H1 (cell line): ENCODE measurements at regions not wholly inside any gene's neighbourhood (a gene's known extent, or its start where the extent isn't known, plus 50 kb on each side); places are given as distances from the start of the nearest gene placed in this dataset.

Experiments
- CTCF ChIA-PET: fragments of 300-600 bp; sonication (Branson Sonifier 250); formaldehyde crosslinking; loops from one replicate; lab custom pipeline; 2021; ENCODE audit not compliant: partially characterized antibody; lab: Charles Lee
- POLR2A ChIA-PET: fragments of 300-600 bp; sonication (Branson Sonifier 250); formaldehyde crosslinking; loops from one replicate; lab custom pipeline; 2021; ENCODE audit warnings: inconsistent platforms; ENCODE audit not compliant: partially characterized antibody; lab: Charles Lee
- DNase-seq, 2 experiments: peaks; one replicate each; pipeline versions ENCODE4 v3.0.0 to v3.0.0-alpha.2; 2010 to 2022; ENCODE audit warnings: low spot score in 2 of 2, low read depth in 1 of 2, mixed read lengths in 1 of 2
- FAIRE-seq: peaks from 2 replicates; lab custom pipeline; 2011; peaks lifted over from hg19 to GRCh38; lab: Jason Lieb, UNC
- H2AFZ ChIP-seq: 2 replicates; pipeline ENCODE4 v1.8.1; 2012; ENCODE audit warnings: low read length, inconsistent platforms
- H2AK5ac ChIP-seq: 2 replicates; pipeline ENCODE4 v1.6.1; 2013; ENCODE audit warnings: low read depth, low read length
- H2BK120ac ChIP-seq: replicated peaks from 2 replicates; pipeline ENCODE3; 2013; ENCODE audit warnings: low read depth, low read length, inconsistent platforms
- H2BK12ac ChIP-seq: 2 replicates; pipeline ENCODE4 v1.6.1; 2013; ENCODE audit warnings: low read depth, low read length
- H2BK15ac ChIP-seq: 2 replicates; pipeline ENCODE4 v1.6.1; 2013; ENCODE audit warnings: low read length
- H2BK20ac ChIP-seq: 2 replicates; pipeline ENCODE4 v1.6.1; 2013; ENCODE audit warnings: low read length
- H2BK5ac ChIP-seq: 2 replicates; pipeline ENCODE4 v1.6.1; 2013; ENCODE audit warnings: low read depth, low read length
- H3K14ac ChIP-seq: 2 replicates; pipeline ENCODE4 v1.6.1; 2013; ENCODE audit warnings: inconsistent platforms; ENCODE audit not compliant: insufficient read length
- H3K18ac ChIP-seq: 2 replicates; pipeline ENCODE4 v1.6.1; 2013; ENCODE audit warnings: low read length; ENCODE audit errors: extremely low read depth
- H3K23ac ChIP-seq: 2 replicates; pipeline ENCODE4 v1.6.1; 2013; ENCODE audit warnings: inconsistent platforms; ENCODE audit not compliant: insufficient read length
- H3K23me2 ChIP-seq: 2 replicates; pipeline ENCODE4 v1.6.1; 2013; ENCODE audit warnings: low read depth, low read length
- H3K27ac ChIP-seq: 2 replicates; pipeline ENCODE4 v1.6.1; 2011; ENCODE audit warnings: low read depth, low read length, inconsistent platforms
- H3K27me3 ChIP-seq, 4 experiments: replicated peaks in 1 of 4; 1 replicate in 1 of 4; 2 replicates in 3 of 4; pipeline versions ENCODE4 v1.6.1 to v1.8.1; 2011 to 2013; ENCODE audit warnings: low read length in 3 of 4, mild to moderate bottlenecking in 3 of 4, inconsistent platforms in 2 of 4, mixed read lengths in 2 of 4, moderate library complexity in 1 of 4; ENCODE audit not compliant: control insufficient read depth in 3 of 4, insufficient read depth in 3 of 4; ENCODE audit errors: extremely low read depth in 1 of 4
- H3K36me3 ChIP-seq, 4 experiments: 2 replicates each; pipeline versions ENCODE4 v1.6.1 to v1.8.1; 2011 to 2013; ENCODE audit warnings: mild to moderate bottlenecking in 4 of 4, low read length in 3 of 4, moderate library complexity in 2 of 4, control low read depth in 1 of 4, inconsistent platforms in 1 of 4; ENCODE audit not compliant: insufficient read depth in 4 of 4, control insufficient read depth in 2 of 4
- H3K4ac ChIP-seq: replicated peaks from 2 replicates; pipeline ENCODE3; 2013; ENCODE audit warnings: low read length, low read depth, mixed read lengths, inconsistent platforms; ENCODE audit not compliant: insufficient read length
- H3K4me1 ChIP-seq, 4 experiments: replicated peaks in 1 of 4; 1 replicate in 1 of 4; 2 replicates in 3 of 4; pipeline versions ENCODE4 v1.6.1 to v1.8.1; 2011 to 2013; ENCODE audit warnings: low read length in 3 of 4, inconsistent platforms in 2 of 4, mixed read lengths in 1 of 4; ENCODE audit not compliant: insufficient read depth in 4 of 4, control insufficient read depth in 3 of 4
- H3K4me2 ChIP-seq, 2 experiments: 2 replicates each; pipeline versions ENCODE4 v1.6.1 to v1.8.1; 2011 to 2013; ENCODE audit warnings: low read depth in 2 of 2, low read length in 2 of 2, control low read depth in 1 of 2, inconsistent platforms in 1 of 2, mild to moderate bottlenecking in 1 of 2; ENCODE audit not compliant: insufficient read depth in 1 of 2
- H3K4me3 ChIP-seq, 4 experiments: fragments of 200-600, 300-600 bp in 1 of 4; sonication (generic), shearing (Covaris generic), sonication (Bioruptor Twin) in 1 of 4; 2 replicates each; pipeline versions ENCODE4 v1.5.1 to v1.8.1; 2011 to 2016; ENCODE audit warnings: low read length in 4 of 4, low read depth in 3 of 4, control low read depth in 2 of 4, inconsistent platforms in 2 of 4, mild to moderate bottlenecking in 2 of 4, mixed read lengths in 1 of 4, moderate library complexity in 1 of 4; ENCODE audit not compliant: insufficient read depth in 2 of 4; ENCODE audit errors: extremely low read depth in 1 of 4
- H3K56ac ChIP-seq: replicated peaks from 2 replicates; pipeline ENCODE3; 2013; ENCODE audit warnings: low read depth, mild to moderate bottlenecking, mixed read lengths, low read length, inconsistent platforms; ENCODE audit not compliant: insufficient read length
- H3K79me1 ChIP-seq: 2 replicates; pipeline ENCODE4 v1.6.1; 2013; ENCODE audit warnings: low read depth, low read length, control low read depth
- H3K79me2 ChIP-seq, 2 experiments: 2 replicates each; pipeline versions ENCODE4 v1.6.1 to v1.8.1; 2012 to 2013; ENCODE audit warnings: low read length in 2 of 2, mild to moderate bottlenecking in 2 of 2, inconsistent platforms in 1 of 2; ENCODE audit not compliant: insufficient read depth in 2 of 2, control insufficient read depth in 1 of 2
- H3K9ac ChIP-seq, 4 experiments: replicated peaks in 1 of 4; 1 replicate in 1 of 4; 2 replicates in 3 of 4; pipeline versions ENCODE4 v1.6.1 to v1.8.1; 2011 to 2013; ENCODE audit warnings: low read depth in 3 of 4, low read length in 3 of 4, control low read depth in 2 of 4, mild to moderate bottlenecking in 2 of 4, moderate library complexity in 2 of 4, inconsistent platforms in 1 of 4; ENCODE audit errors: extremely low read depth in 1 of 4
- H3K9me3 ChIP-seq, 2 experiments: 2 replicates each; pipeline versions ENCODE4 v1.6.1 to v1.8.1; 2012 to 2013; ENCODE audit warnings: mild to moderate bottlenecking in 2 of 2, moderate library complexity in 2 of 2, control low read depth in 1 of 2, inconsistent platforms in 1 of 2, low read depth in 1 of 2, low read length in 1 of 2, mixed read lengths in 1 of 2; ENCODE audit not compliant: insufficient read depth in 2 of 2
- H4K20me1 ChIP-seq, 2 experiments: replicated peaks in 1 of 2; 2 replicates each; pipeline versions ENCODE3 to v1.8.1; 2011 to 2013; ENCODE audit warnings: inconsistent platforms in 2 of 2, low read length in 2 of 2, mild to moderate bottlenecking in 1 of 2; ENCODE audit not compliant: insufficient read depth in 2 of 2, control insufficient read depth in 1 of 2
- H4K5ac ChIP-seq: 2 replicates; pipeline ENCODE4 v1.6.1; 2013; ENCODE audit warnings: low read length, low read depth, mixed read lengths, inconsistent platforms; ENCODE audit not compliant: insufficient read length
- H4K8ac ChIP-seq: 2 replicates; pipeline ENCODE4 v1.8.0; 2013; ENCODE audit warnings: mild to moderate bottlenecking, moderate library complexity, low read length, inconsistent platforms; ENCODE audit not compliant: insufficient read depth; ENCODE audit errors: extremely low read depth
- H4K91ac ChIP-seq: replicated peaks from 2 replicates; pipeline ENCODE3; 2013; ENCODE audit warnings: low read length, mixed read lengths, inconsistent platforms; ENCODE audit not compliant: insufficient read length
- ATF3 ChIP-seq: IDR thresholded peaks from 2 replicates; pipeline ENCODE4 v1.6.1; 2011; ENCODE audit warnings: low read depth, mild to moderate bottlenecking, low read length; ENCODE audit not compliant: insufficient read depth
- BACH1 ChIP-seq: IDR thresholded peaks from 2 replicates; pipeline ENCODE4 v1.6.1; 2012; ENCODE audit warnings: low read length, improper control_type of control experiment
- CEBPB ChIP-seq: IDR thresholded peaks from 2 replicates; pipeline ENCODE4 v1.6.1; 2012; ENCODE audit warnings: low read depth, low read length
- CHD1 ChIP-seq: IDR thresholded peaks from 2 replicates; pipeline ENCODE4 v1.6.1; 2012; ENCODE audit warnings: low read depth, low read length, improper control_type of control experiment
- CTCF ChIP-seq, 3 experiments: IDR thresholded peaks; 1 replicate in 2 of 3; 2 replicates in 1 of 3; pipeline versions ENCODE4 v1.5.1 to v1.6.1; 2011; ENCODE audit warnings: low read length in 3 of 3, mild to moderate bottlenecking in 3 of 3, inconsistent platforms in 2 of 3, low read depth in 1 of 3, moderate library complexity in 1 of 3; ENCODE audit not compliant: insufficient read depth in 1 of 3; ENCODE audit errors: control extremely low read depth in 1 of 3
- EP300 ChIP-seq, 2 experiments: IDR thresholded peaks; 1 replicate in 1 of 2; 2 replicates in 1 of 2; pipeline ENCODE4 v1.6.1; 2011 to 2012; ENCODE audit warnings: low read depth in 2 of 2, low read length in 2 of 2, mild to moderate bottlenecking in 2 of 2, borderline replicate concordance in 1 of 2, inconsistent platforms in 1 of 2, moderate library complexity in 1 of 2
- EZH2 ChIP-seq: fragments of 200-600 bp; sonication (generic); IDR thresholded peaks from 2 replicates; pipeline ENCODE4 v1.7.1; 2012; ENCODE audit warnings: low read depth, mild to moderate bottlenecking, moderate library complexity, low read length, inconsistent platforms; ENCODE audit not compliant: severe bottlenecking
- GTF2F1 ChIP-seq: IDR thresholded peaks from 2 replicates; pipeline ENCODE4 v1.6.1; 2012; ENCODE audit warnings: low read depth, low read length, improper control_type of control experiment, borderline replicate concordance
- POU5F1 ChIP-seq: IDR thresholded peaks from 2 replicates; pipeline ENCODE4 v1.6.1; 2011; ENCODE audit warnings: low read depth, mild to moderate bottlenecking, low read length, moderate library complexity
- RBBP5 ChIP-seq: IDR thresholded peaks from 2 replicates; pipeline ENCODE4 v1.7.1; 2012; ENCODE audit warnings: low read depth, mild to moderate bottlenecking, inconsistent platforms, low read length, moderate library complexity, borderline replicate concordance
- RXRA ChIP-seq: IDR thresholded peaks from 2 replicates; pipeline ENCODE4 v1.6.1; 2011; ENCODE audit warnings: low read depth, mild to moderate bottlenecking, low read length, moderate library complexity; ENCODE audit not compliant: insufficient read depth
- TEAD4 ChIP-seq: IDR thresholded peaks from 2 replicates; pipeline ENCODE4 v1.6.1; 2012; ENCODE audit warnings: low read depth, low read length, inconsistent platforms, mixed read lengths
- WGBS, 2 experiments: shearing (Covaris generic) in 1 of 2; methylation state at CpG; one replicate each; pipeline versions ENCODE4 v1.1.6 to v1.1.7; 2013 to 2015; ENCODE audit warnings: low lambda C conversion rate in 2 of 2, mixed read lengths in 2 of 2, inconsistent platforms in 1 of 2, low coverage in 1 of 2, missing lambda C conversion rate in 1 of 2; ENCODE audit not compliant: insufficient replicate concordance in 2 of 2, insufficient coverage in 1 of 2, insufficient read length in 1 of 2; ENCODE audit errors: extremely low coverage in 1 of 2, missing lambda C conversion rate in 1 of 2; 5-methylcytosine and 5-hydroxymethylcytosine counted together

- Histone ChIP-seq H3K56ac (no peak overlapping the region), H2BK12ac (no peak overlapping the region), H3K4me2 (no peak overlapping the region), H3K18ac (no peak overlapping the region), H2BK5ac (no peak overlapping the region), H3K27me3 (no peaks in the 10 kb centered on the region), H3K79me1 (no peaks in the 10 kb centered on the region), H4K8ac (no peak overlapping the region), H2AK5ac (no peak overlapping the region), H3K79me2 (no peaks in the 10 kb centered on the region), H2BK120ac (no peak overlapping the region), H3K9ac (no peak overlapping the region), H2BK20ac (no peak overlapping the region), H2BK15ac (no peak overlapping the region), H2AFZ (no peak overlapping the region), H4K91ac (no peak overlapping the region), H4K20me1 (no peaks in the 10 kb centered on the region), H3K36me3 (no peaks in the 10 kb centered on the region), H4K5ac (no peak overlapping the region), H3K23me2 (peaks cover 4% of the 10 kb centered on the region; the same call in 1 of the 2 replicates), H3K23ac (no peak overlapping the region), H3K14ac (no peak overlapping the region), H3K4ac (no peak overlapping the region), H3K9me3 (no peaks in the 10 kb centered on the region), H3K4me3 (no peak overlapping the region), H3K4me1 (no peaks in the 10 kb centered on the region), H3K27ac (no peak overlapping the region)
- 94% methylated on average over 1 of the region's 1 CpG; no CpG with 5 or more reads in 1 of the 2 experiments for WGBS, 2 experiments
- ChIA-PET POLR2A (no interaction called here), CTCF (interaction anchor here (0.8 kb wide), 1 partner anchor 40 kb away, joined by 4 read pairs; no protein-coding TSS in a partner anchor)
- DNase-seq (no peak), FAIRE-seq (no peak)
- TF ChIP-seq GTF2F1 (no peak), POU5F1 (no peak), RBBP5 (no peak), CTCF (IDR thresholded peaks at IDR 0.05; ENCODE audit: control extremely low read depth in 1 of 3, insufficient read depth in 1 of 3, low read depth in 1 of 3, low read length in 3 of 3) (no peak), RXRA (no peak), CEBPB (no peak), EZH2 (no peak), BACH1 (no peak), CHD1 (no peak), ATF3 (no peak), TEAD4 (no peak), EP300 (IDR thresholded peaks at IDR 0.05; ENCODE audit: borderline replicate concordance in 1 of 2, low read depth in 2 of 2, low read length in 2 of 2) (no peak)
These were observed 387.4 kb upstream of the CADM1 start for GRCh38 chr11:115891581-115891980.
